GM10266 (cell line): ENCODE measurements at regions not wholly inside any gene's neighbourhood (a gene's known extent, or its start where the extent isn't known, plus 50 kb on each side); places are given as distances from the start of the nearest gene placed in this dataset.
"Not testable (repeated sequence)": the region's sequence is repeated elsewhere in the genome, so short reads cannot be mapped to it uniquely, and the experiment has no call there.

Experiments used
- DNase-seq: peaks from one replicate; pipeline ENCODE4 v3.0.0; 2012; ENCODE audit errors: extremely low spot score
- TF ChIP-seq, protein P1 (sequence below): IDR thresholded peaks from 2 replicates; pipeline ENCODE4 v1.5.1; 2012; ENCODE audit warnings: mild to moderate bottlenecking, low read depth; ENCODE audit not compliant: control insufficient read depth, insufficient read depth; ENCODE audit errors: missing control alignments

DNA sequence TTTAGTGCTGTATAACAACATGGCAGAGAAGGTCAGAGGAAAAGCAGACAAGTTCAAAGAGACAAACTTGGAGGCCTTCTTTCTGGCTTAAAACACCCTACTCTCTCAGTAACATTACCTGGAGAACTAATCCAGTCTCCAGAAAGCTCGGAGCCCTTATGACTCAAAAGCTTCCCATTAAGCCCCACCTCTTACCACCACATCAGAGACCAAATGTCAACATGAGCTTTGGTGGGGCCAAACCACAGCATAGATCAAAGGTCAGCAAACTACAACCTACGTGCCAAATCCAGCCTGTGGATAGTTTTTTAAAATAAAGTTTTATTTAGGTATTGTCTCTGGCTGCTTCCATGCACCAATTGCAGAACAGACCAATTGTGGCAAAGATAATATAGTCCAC lies 589.9 kb downstream of the DNAH5 start:
- TF ChIP-seq, protein P1, sequence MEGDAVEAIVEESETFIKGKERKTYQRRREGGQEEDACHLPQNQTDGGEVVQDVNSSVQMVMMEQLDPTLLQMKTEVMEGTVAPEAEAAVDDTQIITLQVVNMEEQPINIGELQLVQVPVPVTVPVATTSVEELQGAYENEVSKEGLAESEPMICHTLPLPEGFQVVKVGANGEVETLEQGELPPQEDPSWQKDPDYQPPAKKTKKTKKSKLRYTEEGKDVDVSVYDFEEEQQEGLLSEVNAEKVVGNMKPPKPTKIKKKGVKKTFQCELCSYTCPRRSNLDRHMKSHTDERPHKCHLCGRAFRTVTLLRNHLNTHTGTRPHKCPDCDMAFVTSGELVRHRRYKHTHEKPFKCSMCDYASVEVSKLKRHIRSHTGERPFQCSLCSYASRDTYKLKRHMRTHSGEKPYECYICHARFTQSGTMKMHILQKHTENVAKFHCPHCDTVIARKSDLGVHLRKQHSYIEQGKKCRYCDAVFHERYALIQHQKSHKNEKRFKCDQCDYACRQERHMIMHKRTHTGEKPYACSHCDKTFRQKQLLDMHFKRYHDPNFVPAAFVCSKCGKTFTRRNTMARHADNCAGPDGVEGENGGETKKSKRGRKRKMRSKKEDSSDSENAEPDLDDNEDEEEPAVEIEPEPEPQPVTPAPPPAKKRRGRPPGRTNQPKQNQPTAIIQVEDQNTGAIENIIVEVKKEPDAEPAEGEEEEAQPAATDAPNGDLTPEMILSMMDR, result no peak
- DNase-seq, result no peak

DNA sequence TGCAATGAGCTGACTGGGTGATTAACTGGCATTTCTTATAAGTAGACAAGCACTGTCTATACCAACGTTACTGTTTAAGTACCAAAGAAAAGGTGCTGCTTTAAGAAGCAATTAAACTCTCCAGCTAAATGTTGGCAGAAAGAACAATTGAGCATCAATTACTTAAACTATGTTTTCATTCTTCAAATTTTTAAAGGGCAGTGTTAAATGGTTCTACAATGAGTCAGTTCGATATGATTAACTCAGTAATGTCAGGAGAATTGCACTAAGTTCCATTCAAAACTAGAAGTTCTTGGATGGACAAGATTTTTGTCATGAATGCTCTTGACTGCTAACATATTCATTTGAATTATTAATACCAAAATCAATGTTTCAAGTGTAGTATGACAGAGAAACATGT lies 593.7 kb downstream of the DNAH5 start:
- DNase-seq, result no peak
- TF ChIP-seq, protein P1, result no peak

DNA sequence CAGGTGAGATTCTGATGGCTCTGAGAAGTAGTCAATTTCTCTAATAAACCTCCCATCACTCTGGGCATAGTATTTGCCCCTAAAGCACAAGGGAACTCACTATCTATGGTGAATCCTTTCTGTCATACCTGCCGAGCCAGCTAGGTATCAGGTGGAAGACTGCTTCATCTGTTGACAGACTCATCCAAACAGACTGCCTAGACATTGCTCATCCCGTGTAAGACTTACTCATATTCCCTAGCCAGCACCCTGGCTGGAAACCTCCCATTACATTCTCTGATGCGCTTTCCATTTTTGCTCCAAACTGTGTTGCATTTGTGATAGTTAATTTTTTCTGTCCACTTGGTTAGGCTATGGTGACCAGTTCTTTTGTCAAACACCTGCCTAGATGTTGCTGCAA lies 595.9 kb downstream of the DNAH5 start:
- TF ChIP-seq, protein P1, result no peak
- no peak for DNase-seq

DNA sequence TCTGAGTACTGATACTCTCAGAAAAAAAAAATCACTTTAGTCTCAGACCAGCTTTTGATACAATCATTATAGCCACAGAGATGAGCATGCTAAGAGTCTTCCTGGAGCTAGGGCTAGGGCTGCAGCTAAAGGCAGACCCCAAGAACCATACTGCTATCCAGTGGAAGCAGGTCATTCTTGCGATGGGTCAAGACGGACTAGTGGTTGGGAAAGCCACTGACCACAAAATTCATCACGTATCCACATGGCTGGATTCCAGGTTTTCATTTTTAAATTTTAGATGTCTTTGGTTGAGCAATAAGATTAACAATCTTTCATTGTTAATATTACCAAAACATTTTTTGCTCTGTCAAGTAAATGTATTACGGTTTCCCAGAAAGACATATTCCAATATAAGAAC lies 598.1 kb downstream of the DNAH5 start:
- TF ChIP-seq, protein P1, result no peak
- no peak for DNase-seq

DNA sequence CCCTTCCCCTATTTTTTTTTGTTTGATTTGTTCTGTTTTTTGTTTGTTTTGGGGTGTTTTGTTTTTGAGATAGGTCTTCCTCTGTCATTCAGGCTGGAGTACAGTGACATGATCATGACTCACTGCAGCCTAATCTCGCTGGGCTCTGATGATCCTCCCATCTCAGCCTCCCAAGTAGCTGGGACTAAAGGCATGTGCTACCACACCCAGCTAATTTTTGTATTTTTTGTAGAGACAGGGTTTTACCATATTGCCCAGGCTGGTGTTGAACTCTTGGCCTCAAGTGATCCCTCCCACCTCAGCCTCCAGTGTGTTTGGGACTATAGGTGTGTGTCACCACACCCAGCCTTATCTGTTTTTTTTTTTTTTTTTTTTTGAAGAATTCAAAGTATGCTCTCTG lies 605.4 kb downstream of the DNAH5 start:
- DNase-seq, result no peak
- TF ChIP-seq, protein P1, result no peak

DNA sequence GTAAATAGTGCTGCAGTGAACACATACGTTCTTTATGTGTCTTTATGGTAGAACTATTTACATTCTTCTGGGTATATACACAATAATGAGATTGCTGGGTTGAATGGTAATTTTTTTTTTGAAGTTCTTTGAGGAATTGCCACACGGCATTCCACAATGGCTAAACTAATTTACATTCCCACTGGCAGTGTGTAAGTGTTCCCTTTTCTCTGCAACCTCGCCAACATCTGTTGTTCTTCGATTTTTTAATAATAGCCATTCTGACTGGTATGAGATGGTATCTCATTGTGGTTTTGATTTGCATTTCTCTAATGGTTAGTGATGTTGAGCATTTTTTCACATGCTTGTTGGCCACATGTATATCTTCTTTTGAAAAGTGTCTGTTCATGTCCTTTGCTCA lies 609.5 kb downstream of the DNAH5 start:
- not testable (repeated sequence) for DNase-seq

DNA sequence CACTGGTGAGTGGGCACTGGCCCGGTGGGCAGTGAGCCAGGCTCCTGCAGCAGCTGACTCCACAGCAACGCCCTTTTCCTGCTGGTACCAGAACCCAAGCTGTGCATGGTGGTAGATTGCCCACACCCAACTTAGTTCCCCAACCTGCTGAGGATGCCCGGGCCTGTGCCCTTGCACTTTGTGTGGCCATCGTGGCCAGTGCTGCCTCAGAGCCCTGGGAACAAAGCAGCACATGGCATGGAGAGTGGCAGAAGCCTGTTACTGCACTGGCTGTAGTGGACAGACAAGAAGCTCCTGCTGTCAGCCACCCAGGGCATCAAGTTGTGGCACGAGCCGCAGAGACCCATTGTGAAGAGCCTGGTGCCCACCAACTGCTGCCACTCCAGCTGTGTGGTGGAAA lies 612.9 kb downstream of the DNAH5 start:
- DNase-seq, result no peak
- TF ChIP-seq, protein P1, result no peak

DNA sequence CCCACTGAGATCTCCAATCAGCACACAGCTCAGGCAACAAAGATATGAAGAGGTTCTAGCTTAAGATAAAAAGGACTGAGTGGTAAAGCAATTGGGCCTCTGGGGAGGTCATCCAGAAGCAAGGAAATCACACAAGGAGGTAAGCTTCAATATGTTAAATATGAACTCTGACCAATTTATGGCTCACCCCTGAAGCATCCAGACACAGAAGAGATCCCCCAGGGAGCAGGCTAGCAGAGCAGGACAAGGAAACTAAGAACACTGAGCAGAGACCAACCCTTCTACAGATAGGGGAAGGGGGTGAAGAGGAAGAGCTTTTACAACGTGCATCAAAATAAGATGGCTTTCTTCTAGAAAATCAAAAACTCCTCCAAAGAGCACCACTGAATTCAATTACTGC lies 616.2 kb downstream of the DNAH5 start:
- TF ChIP-seq, protein P1, result no peak
- DNase-seq, result no peak
